Mesenchymal stem cell (in vitro differentiated cells and primary cell): ENCODE measurements at regions not wholly inside any gene's neighbourhood (a gene's known extent, or its start where the extent isn't known, plus 50 kb on each side); places are given as distances from the start of the nearest gene placed in this dataset.

ENCODE experiments used
- DNase-seq: peaks from one replicate; pipeline ENCODE4 v3.0.0-alpha.2; 2013
- H2AFZ ChIP-seq: one replicate; pipeline ENCODE4 v1.6.1; 2013; ENCODE audit warnings: low read depth, mild to moderate bottlenecking, control low read depth, inconsistent platforms, low read length, moderate library complexity
- H2AK5ac ChIP-seq: 2 replicates; pipeline ENCODE4 v1.6.1; 2013; ENCODE audit warnings: low read length, moderate library complexity, mild to moderate bottlenecking, inconsistent platforms; ENCODE audit not compliant: severe bottlenecking
- H2BK120ac ChIP-seq: one replicate; pipeline ENCODE4 v1.6.1; 2013; ENCODE audit warnings: low read depth, mild to moderate bottlenecking, inconsistent platforms, low read length, moderate library complexity
- H2BK12ac ChIP-seq, 2 experiments: one replicate each; pipeline ENCODE4 v1.6.1; 2013; ENCODE audit warnings: inconsistent platforms in 2 of 2, low read length in 2 of 2, mild to moderate bottlenecking in 2 of 2, moderate library complexity in 2 of 2, control low read depth in 1 of 2
- H2BK15ac ChIP-seq: one replicate; pipeline ENCODE4 v1.6.1; 2013; ENCODE audit warnings: mild to moderate bottlenecking, low read depth, inconsistent platforms; ENCODE audit not compliant: poor library complexity, severe bottlenecking
- H2BK5ac ChIP-seq: 2 replicates; pipeline ENCODE4 v1.6.1; 2013; ENCODE audit warnings: low read depth, mild to moderate bottlenecking, low read length, control low read depth, inconsistent platforms; ENCODE audit not compliant: poor library complexity, severe bottlenecking
- H3K14ac ChIP-seq, 2 experiments: one replicate each; pipeline ENCODE4 v1.6.1; 2013; ENCODE audit warnings: inconsistent platforms in 2 of 2, low read length in 2 of 2, control low read depth in 1 of 2, mild to moderate bottlenecking in 1 of 2, moderate library complexity in 1 of 2
- H3K18ac ChIP-seq, 2 experiments: one replicate each; pipeline ENCODE4 v1.6.1; 2013; ENCODE audit warnings: inconsistent platforms in 2 of 2, low read length in 2 of 2, control low read depth in 1 of 2, low read depth in 1 of 2, mild to moderate bottlenecking in 1 of 2
- H3K23ac ChIP-seq, 2 experiments: one replicate each; pipeline ENCODE4 v1.6.1; 2013; ENCODE audit warnings: inconsistent platforms in 2 of 2, low read length in 2 of 2, mild to moderate bottlenecking in 2 of 2, moderate library complexity in 2 of 2, control low read depth in 1 of 2
- H3K27ac ChIP-seq: 2 replicates; pipeline ENCODE4 v1.5.1; 2013; ENCODE audit warnings: mild to moderate bottlenecking, moderate library complexity, low read length, control low read depth, inconsistent platforms; ENCODE audit not compliant: poor library complexity, severe bottlenecking
- H3K27me3 ChIP-seq, 2 experiments: 2 replicates each; pipeline versions ENCODE4 v1.6.1 to v1.7.0; 2013; ENCODE audit warnings: low read length in 2 of 2, mild to moderate bottlenecking in 2 of 2, moderate library complexity in 2 of 2, control low read depth in 1 of 2, inconsistent platforms in 1 of 2; ENCODE audit not compliant: control insufficient read depth in 1 of 2, insufficient read depth in 1 of 2
- H3K36me3 ChIP-seq, 2 experiments: 2 replicates each; pipeline versions ENCODE4 v1.6.1 to v1.7.0; 2013; ENCODE audit warnings: low read length in 2 of 2, control low read depth in 1 of 2, inconsistent platforms in 1 of 2, low read depth in 1 of 2, mild to moderate bottlenecking in 1 of 2; ENCODE audit not compliant: insufficient read depth in 2 of 2, control insufficient read depth in 1 of 2
- H3K4ac ChIP-seq, 2 experiments: one replicate each; pipeline ENCODE4 v1.6.1; 2013; ENCODE audit warnings: inconsistent platforms in 2 of 2, low read length in 2 of 2, mild to moderate bottlenecking in 2 of 2, moderate library complexity in 2 of 2, control low read depth in 1 of 2, low read depth in 1 of 2
- H3K4me1 ChIP-seq: 2 replicates; pipeline ENCODE4 v1.6.1; 2013; ENCODE audit warnings: low read depth, low read length, control low read depth; ENCODE audit not compliant: control insufficient read depth, insufficient read depth
- H3K4me2 ChIP-seq: 2 replicates; pipeline ENCODE4 v1.6.1; 2013; ENCODE audit warnings: low read length, mild to moderate bottlenecking, inconsistent platforms; ENCODE audit not compliant: poor library complexity, severe bottlenecking
- H3K4me3 ChIP-seq, 2 experiments: 2 replicates each; pipeline versions ENCODE4 v1.5.1 to v1.7.0; 2013; ENCODE audit warnings: low read length in 2 of 2, mild to moderate bottlenecking in 2 of 2, control low read depth in 1 of 2, low read depth in 1 of 2; ENCODE audit not compliant: insufficient read depth in 1 of 2
- H3K79me1 ChIP-seq: replicated peaks from 2 replicates; pipeline ENCODE4 v1.6.1; 2013; ENCODE audit warnings: mild to moderate bottlenecking, control low read depth, low read length, inconsistent platforms; ENCODE audit not compliant: poor library complexity, severe bottlenecking
- H3K9ac ChIP-seq: 2 replicates; pipeline ENCODE4 v1.7.0; 2013; ENCODE audit warnings: mild to moderate bottlenecking, low read length, moderate library complexity
- H3K9me3 ChIP-seq: 2 replicates; pipeline ENCODE4 v1.7.0; 2013; ENCODE audit warnings: mild to moderate bottlenecking, low read length; ENCODE audit not compliant: control insufficient read depth
- H4K8ac ChIP-seq: one replicate; pipeline ENCODE4 v1.6.1; 2013; ENCODE audit warnings: inconsistent platforms, mild to moderate bottlenecking, low read length, moderate library complexity
- H4K91ac ChIP-seq: one replicate; pipeline ENCODE4 v1.6.1; 2013; ENCODE audit warnings: mild to moderate bottlenecking, low read length, inconsistent platforms
- WGBS: methylation state at CpG from one replicate; pipeline ENCODE4 v1.1.7; 2013; ENCODE audit warnings: mixed read lengths; 5-methylcytosine and 5-hydroxymethylcytosine counted together

DNA sequence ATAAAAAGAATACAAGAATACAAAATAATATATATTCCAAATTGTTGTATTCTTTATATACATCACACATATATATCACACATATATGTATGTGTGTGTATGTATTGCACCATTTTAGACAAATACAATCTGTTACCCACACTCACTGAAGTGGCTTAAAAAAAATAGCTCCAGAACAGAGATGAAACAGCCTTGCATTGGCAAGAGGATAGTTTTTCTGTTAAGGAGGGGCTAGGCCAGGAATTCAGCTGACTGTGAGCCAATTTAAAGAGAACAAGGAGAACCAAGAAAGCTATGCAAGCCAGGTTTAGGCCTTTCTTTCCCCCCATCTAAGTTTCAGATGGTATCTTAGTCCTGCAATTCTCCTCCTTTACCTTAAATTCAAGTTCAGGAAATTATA lies 257.5 kb downstream of the MZT1 start:
- H3K4me3 ChIP-seq = no peak overlapping the region

DNA sequence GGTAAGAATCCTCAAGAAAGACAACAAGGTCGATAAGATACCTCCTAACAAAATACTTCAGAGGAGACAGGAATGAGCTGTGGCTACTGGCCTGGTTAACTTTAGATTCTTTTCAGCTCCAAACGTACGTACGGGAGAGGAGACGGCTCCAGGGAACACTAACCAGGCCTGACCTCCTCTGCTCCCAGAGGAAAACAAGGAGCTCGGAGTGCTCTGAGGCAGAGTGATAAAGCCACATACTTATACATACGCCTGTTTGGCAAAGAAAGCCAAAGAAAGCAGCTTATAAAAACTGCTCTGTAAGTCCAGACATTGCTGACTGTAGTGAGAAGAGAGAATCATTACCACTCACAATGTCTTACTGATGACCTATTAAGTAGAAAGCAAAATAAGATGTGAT lies 263.9 kb downstream of the MZT1 start:
- Histone ChIP-seq H3K27me3 (no peaks in the 10 kb centered on the region), H2BK5ac (no peak overlapping the region), H3K23ac (no peak overlapping the region), H3K79me1 (no peaks in the 10 kb centered on the region), H3K36me3 (no peaks in the 10 kb centered on the region), H3K27ac (peak overlapping the region; percentile 88), H4K91ac (no peak overlapping the region), H2BK15ac (no peak overlapping the region), H2BK12ac (no peak overlapping the region), H3K14ac (no peak overlapping the region), H3K18ac (no peak overlapping the region), H3K4me1 (peaks cover 3% of the 10 kb centered on the region), H4K8ac (no peak overlapping the region), H3K4me2 (no peak overlapping the region), H3K9ac (no peak overlapping the region), H3K4ac (no peak overlapping the region), H2AK5ac (no peak overlapping the region), H3K9me3 (no peaks in the 10 kb centered on the region), H3K4me3 (no peak overlapping the region), H2BK120ac (no peak overlapping the region), H2AFZ (no peak overlapping the region)
- WGBS = 10% methylated on average over 5 of the region's 7 CpGs
- peak; percentile 66 for DNase-seq

More for the DNA sequence above, 257.5 kb downstream of the MZT1 start:
- Histone ChIP-seq H3K9me3 (no peaks in the 10 kb centered on the region), H2AK5ac (no peak overlapping the region), H3K14ac (no peak overlapping the region), H2BK15ac (no peak overlapping the region), H3K23ac (no peak overlapping the region), H3K27me3 (no peaks in the 10 kb centered on the region), H3K27ac (no peak overlapping the region), H3K4me2 (no peak overlapping the region), H2BK120ac (no peak overlapping the region), H2BK5ac (no peak overlapping the region), H2AFZ (no peak overlapping the region), H3K9ac (no peak overlapping the region), H3K79me1 (no peaks in the 10 kb centered on the region), H3K18ac (no peak overlapping the region), H4K8ac (no peak overlapping the region), H3K36me3 (no peaks in the 10 kb centered on the region), H3K4ac (no peak overlapping the region), H2BK12ac (no peak overlapping the region), H3K4me1 (peaks cover 1% of the 10 kb centered on the region), H4K91ac (no peak overlapping the region)
- DNase-seq = no peak

DNA sequence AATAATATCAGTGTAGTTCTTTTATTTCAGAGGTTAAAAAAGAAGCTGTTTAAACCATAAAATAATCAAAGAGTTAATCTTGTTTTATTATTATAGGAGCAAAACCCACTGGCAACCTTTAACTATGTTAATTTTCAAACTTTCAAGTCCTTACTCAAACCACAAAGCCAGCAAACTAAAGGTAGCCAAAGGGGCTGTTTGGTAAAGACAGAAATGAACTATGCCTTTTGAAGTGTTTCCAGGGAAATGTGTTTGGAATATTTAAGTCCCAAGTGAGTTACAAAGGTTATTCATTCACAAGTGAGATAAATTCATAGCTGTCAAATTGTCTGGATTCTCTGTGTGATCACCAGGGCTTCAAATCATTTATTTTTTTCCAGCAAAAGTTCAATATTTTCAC lies 264.7 kb downstream of the MZT1 start:
- no peak overlapping the region for H2BK120ac ChIP-seq
- no peaks in the 10 kb centered on the region for H3K27me3 ChIP-seq
- H3K14ac ChIP-seq = no peak overlapping the region
- H3K9ac ChIP-seq = no peak overlapping the region
- H2BK5ac ChIP-seq = no peak overlapping the region
- H4K8ac ChIP-seq = no peak overlapping the region
- H2BK12ac ChIP-seq = no peak overlapping the region
- no peaks in the 10 kb centered on the region for H3K36me3 ChIP-seq
- H2BK15ac ChIP-seq = no peak overlapping the region
- no peak overlapping the region for H3K4ac ChIP-seq
- no peak overlapping the region for H2AK5ac ChIP-seq
- no peaks in the 10 kb centered on the region for H3K79me1 ChIP-seq
- H3K4me3 ChIP-seq = no peak overlapping the region
- H3K27ac ChIP-seq = no peak overlapping the region
- H2AFZ ChIP-seq = no peak overlapping the region
- no peak overlapping the region for H3K18ac ChIP-seq
- no peak overlapping the region for H4K91ac ChIP-seq
- H3K9me3 ChIP-seq = no peaks in the 10 kb centered on the region
- peaks cover 3% of the 10 kb centered on the region for H3K4me1 ChIP-seq
- no peak overlapping the region for H3K4me2 ChIP-seq
- H3K23ac ChIP-seq = no peak overlapping the region
- no peak for DNase-seq

DNA sequence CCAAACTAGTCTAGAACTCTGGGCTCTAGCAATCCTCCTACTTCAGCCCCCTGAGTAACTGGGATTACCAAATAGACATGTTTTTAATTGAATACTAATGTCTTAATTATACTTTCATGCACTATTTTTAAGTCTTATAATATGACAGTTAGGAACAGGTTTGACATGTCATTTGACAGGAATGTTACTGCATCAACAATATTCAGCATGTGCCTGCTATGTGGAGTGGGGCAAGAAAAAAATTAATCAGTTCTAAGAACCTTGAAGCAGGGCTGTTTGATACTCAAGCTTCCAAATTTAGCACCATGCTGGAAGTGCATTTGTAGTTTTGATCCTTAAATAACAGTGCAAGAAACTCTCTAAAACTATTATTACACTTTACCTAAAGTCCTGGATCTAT lies 265.3 kb downstream of the MZT1 start:
- Histone ChIP-seq H3K4ac (no peak overlapping the region), H3K79me1 (no peaks in the 10 kb centered on the region), H2BK120ac (no peak overlapping the region), H2BK12ac (no peak overlapping the region), H4K91ac (no peak overlapping the region), H4K8ac (no peak overlapping the region), H3K4me1 (peaks cover 3% of the 10 kb centered on the region), H3K4me2 (no peak overlapping the region), H2BK5ac (no peak overlapping the region), H2BK15ac (no peak overlapping the region), H3K27me3 (no peaks in the 10 kb centered on the region), H3K4me3 (no peak overlapping the region), H3K18ac (no peak overlapping the region), H3K36me3 (no peaks in the 10 kb centered on the region), H3K23ac (no peak overlapping the region), H3K9me3 (no peaks in the 10 kb centered on the region), H2AK5ac (no peak overlapping the region), H3K14ac (no peak overlapping the region), H3K27ac (peak overlapping the region; percentile 29), H2AFZ (no peak overlapping the region), H3K9ac (no peak overlapping the region)
- no peak for DNase-seq
